Smooth muscle cell (in vitro differentiated cells): ENCODE measurements at regions not wholly inside any gene's neighbourhood (a gene's known extent, or its start where the extent isn't known, plus 50 kb on each side); places are given as distances from the start of the nearest gene placed in this dataset.

Experiments used
- DNase-seq: peaks from one replicate; lab custom pipeline; 2025; ENCODE audit not compliant: unreplicated experiment; lab: John Stamatoyannopoulos, UW
- H2AFZ ChIP-seq: fragments of 200-600 bp; sonication (generic); 2 replicates; pipeline ENCODE4 v1.6.0; 2016; ENCODE audit warnings: antibody characterized with exemption, low read depth, mild to moderate bottlenecking
- H3F3A ChIP-seq: fragments of 200-600 bp; sonication (generic); 2 replicates; pipeline ENCODE4 v1.6.0; 2017; ENCODE audit warnings: antibody characterized with exemption, low read depth
- H3K27ac ChIP-seq: fragments of 200-600 bp; sonication (generic); 2 replicates; pipeline ENCODE4 v1.5.1; 2016; ENCODE audit warnings: low read depth, mild to moderate bottlenecking
- H3K27me3 ChIP-seq: fragments of 200-600 bp; sonication (generic); 2 replicates; pipeline ENCODE4 v1.6.1; 2016; ENCODE audit warnings: low read depth, mild to moderate bottlenecking
- H3K36me3 ChIP-seq: fragments of 200-600 bp; sonication (generic); 2 replicates; pipeline ENCODE4 v1.5.1; 2016; ENCODE audit warnings: low read depth
- H3K4me1 ChIP-seq: fragments of 200-600 bp; sonication (generic); 2 replicates; pipeline ENCODE4 v1.5.1; 2016; ENCODE audit warnings: low read depth
- H3K4me2 ChIP-seq: fragments of 200-600 bp; sonication (generic); 2 replicates; pipeline ENCODE4 v1.6.0; 2016; ENCODE audit warnings: mild to moderate bottlenecking
- H3K4me3 ChIP-seq: fragments of 200-600 bp; sonication (generic); 2 replicates; pipeline ENCODE4 v1.5.1; 2016; ENCODE audit warnings: mild to moderate bottlenecking
- H3K79me2 ChIP-seq: fragments of 200-600 bp; sonication (generic); 2 replicates; pipeline ENCODE4 v1.6.0; 2016; ENCODE audit warnings: low read depth, mild to moderate bottlenecking
- H3K9ac ChIP-seq: fragments of 200-600 bp; sonication (generic); 2 replicates; pipeline ENCODE4 v1.6.0; 2016; ENCODE audit warnings: low read depth
- H3K9me3 ChIP-seq: fragments of 200-600 bp; sonication (generic); replicated peaks from 2 replicates; pipeline ENCODE4 v1.5.1; 2016; ENCODE audit warnings: low read depth
- H4K20me1 ChIP-seq: fragments of 200-600 bp; sonication (generic); 2 replicates; pipeline ENCODE4 v1.6.0; 2016; ENCODE audit warnings: low read depth
- WGBS: methylation state at CpG from one replicate; pipeline ENCODE4 v1.1.7; 2016; ENCODE audit warnings: low lambda C conversion rate; 5-methylcytosine and 5-hydroxymethylcytosine counted together
- TF ChIP-seq, protein P1 (sequence below): fragments of 200-600 bp; sonication (generic); IDR thresholded peaks from 2 replicates; pipeline ENCODE4 v1.5.1; 2017; ENCODE audit warnings: borderline replicate concordance, mild to moderate bottlenecking, antibody characterized with exemption; ENCODE audit not compliant: insufficient read depth, poor library complexity, severe bottlenecking

DNA sequence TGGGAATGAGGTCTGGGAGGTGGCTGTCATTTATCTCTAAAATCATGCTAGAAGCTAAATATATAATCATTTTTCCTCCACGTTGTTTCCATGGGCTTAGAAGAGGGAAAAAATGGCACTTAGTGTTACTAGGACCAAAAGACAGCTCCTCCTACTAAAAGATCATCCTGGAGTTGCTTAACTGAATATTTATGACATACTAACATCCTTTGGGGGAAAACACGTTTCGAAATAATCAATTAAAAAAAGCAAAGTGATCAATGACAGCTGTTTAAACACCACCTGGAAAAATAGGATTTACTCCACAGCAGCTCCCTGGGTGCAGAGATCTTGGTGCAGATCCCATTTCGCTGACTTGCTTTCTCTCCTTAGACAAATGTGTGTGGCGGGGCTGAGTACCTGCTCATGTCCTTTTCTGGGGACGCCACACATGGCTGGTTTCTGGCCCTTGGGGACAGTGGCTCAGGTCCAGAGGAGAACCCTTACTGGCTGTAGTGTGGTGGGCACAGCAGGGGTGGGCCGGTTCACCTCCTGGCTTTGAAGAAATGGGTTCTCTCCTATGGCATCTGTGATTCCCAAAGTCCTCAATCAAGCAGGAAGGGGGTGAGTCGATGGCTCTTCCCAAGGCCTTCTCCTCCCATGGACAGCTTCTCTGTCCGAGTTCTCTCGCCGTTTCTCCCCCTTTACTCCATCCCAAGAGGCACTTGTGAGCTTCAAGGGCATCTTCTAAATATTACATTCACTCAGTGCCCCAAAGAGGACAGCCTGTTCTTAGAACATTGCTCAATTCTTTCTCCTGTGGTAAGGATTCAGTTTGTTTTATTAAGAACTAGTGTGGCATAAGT is 156.4 kb upstream of the KLF14 start:
- peaks cover 52% of the 10 kb centered on the region for H3K79me2 ChIP-seq
- TF ChIP-seq, protein P1, sequence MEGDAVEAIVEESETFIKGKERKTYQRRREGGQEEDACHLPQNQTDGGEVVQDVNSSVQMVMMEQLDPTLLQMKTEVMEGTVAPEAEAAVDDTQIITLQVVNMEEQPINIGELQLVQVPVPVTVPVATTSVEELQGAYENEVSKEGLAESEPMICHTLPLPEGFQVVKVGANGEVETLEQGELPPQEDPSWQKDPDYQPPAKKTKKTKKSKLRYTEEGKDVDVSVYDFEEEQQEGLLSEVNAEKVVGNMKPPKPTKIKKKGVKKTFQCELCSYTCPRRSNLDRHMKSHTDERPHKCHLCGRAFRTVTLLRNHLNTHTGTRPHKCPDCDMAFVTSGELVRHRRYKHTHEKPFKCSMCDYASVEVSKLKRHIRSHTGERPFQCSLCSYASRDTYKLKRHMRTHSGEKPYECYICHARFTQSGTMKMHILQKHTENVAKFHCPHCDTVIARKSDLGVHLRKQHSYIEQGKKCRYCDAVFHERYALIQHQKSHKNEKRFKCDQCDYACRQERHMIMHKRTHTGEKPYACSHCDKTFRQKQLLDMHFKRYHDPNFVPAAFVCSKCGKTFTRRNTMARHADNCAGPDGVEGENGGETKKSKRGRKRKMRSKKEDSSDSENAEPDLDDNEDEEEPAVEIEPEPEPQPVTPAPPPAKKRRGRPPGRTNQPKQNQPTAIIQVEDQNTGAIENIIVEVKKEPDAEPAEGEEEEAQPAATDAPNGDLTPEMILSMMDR: no peak
- H3K9me3 ChIP-seq: no peaks in the 10 kb centered on the region
- no peaks in the 10 kb centered on the region for H3K36me3 ChIP-seq
- H3K27ac ChIP-seq: peak overlapping the region; percentile 93
- no peak overlapping the region for H3K9ac ChIP-seq
- WGBS: 91% methylated on average over 11 of the region's 11 CpGs
- H3K4me2 ChIP-seq: peak overlapping the region; percentile 50
- no peak for DNase-seq
- H3K27me3 ChIP-seq: no peaks in the 10 kb centered on the region
- peaks cover 11% of the 10 kb centered on the region for H4K20me1 ChIP-seq
- H3K4me3 ChIP-seq: no peak overlapping the region
- peaks cover 23% of the 10 kb centered on the region for H3K4me1 ChIP-seq
- no peak overlapping the region for H2AFZ ChIP-seq
- peaks cover 38% of the 10 kb centered on the region for H3F3A ChIP-seq

DNA sequence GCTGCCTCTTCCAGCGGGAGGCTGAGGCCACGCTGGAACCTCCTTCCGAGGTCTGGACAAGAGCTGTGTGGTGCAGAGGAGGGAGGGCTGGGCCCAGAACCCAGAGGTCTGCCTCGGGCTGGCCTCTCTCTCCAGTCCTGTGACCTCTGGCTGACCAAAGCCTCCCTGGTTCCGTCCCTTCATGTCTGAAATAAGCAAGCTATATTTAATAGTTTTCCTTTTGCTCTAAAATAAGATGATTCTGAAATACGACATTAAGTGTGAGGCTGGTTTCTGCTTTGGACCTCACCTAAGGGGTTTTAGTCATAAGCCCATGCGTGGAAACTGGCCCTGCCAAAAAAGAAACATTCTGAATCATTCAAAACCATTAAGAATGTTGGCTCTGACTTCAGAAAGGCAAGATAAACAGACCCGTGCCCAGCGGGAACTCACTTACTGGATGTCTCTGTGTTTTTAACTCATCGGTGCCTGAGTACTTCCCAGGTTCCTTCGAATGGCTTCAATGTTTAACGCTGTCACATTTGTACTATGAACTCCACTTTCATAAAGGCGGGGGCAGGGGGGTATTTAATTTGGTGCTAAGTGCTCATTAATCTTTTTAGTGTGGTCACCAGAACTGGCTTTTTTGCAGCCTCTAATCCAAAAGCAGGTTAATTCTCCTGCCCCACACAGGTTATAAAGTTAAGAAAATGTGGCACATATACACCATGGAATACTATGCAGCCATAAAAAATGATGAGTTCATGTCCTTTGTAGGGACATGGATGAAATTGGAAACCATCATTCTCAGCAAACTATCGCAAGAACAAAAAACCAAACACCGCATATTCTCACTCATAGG is 157.5 kb upstream of the KLF14 start:
- TF ChIP-seq, protein P1: no peak
- Histone ChIP-seq H3K9ac (peak overlapping the region; percentile 32), H3K4me2 (peak overlapping the region; percentile 70), H3F3A (peaks cover 36% of the 10 kb centered on the region), H4K20me1 (peaks cover 11% of the 10 kb centered on the region), H3K36me3 (no peaks in the 10 kb centered on the region), H3K79me2 (peaks cover 54% of the 10 kb centered on the region), H3K27ac (peak overlapping the region; percentile 93), H3K27me3 (no peaks in the 10 kb centered on the region), H3K4me1 (peaks cover 17% of the 10 kb centered on the region), H3K9me3 (no peaks in the 10 kb centered on the region), H2AFZ (no peak overlapping the region), H3K4me3 (no peak overlapping the region)
- no peak for DNase-seq
- 33% methylated on average over 14 of the region's 15 CpGs for WGBS

DNA sequence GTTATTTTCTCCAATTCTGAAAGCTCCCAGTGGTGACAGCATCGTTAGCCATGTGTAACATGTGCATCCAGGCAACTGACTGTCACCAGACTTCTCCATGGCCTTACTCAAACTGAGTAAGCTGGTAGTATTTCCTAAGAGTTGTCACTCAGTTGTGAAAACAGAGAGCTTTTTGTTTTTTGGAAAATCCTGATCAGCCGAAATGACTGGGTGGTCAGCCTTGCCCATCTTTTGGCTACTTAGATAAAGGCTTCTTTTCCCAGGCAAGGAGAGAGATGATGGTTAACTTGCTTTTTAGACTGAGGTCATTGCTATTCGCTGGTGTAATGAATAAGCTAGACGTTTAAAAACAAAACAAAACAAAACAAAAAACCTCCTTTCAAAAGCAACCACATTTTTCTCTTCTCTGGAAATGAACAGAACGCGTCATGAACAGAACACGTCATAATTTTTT is 159.5 kb upstream of the KLF14 start:
- TF ChIP-seq, protein P1: no peak
- Histone ChIP-seq H3K27me3 (no peaks in the 10 kb centered on the region), H3K9ac (peak overlapping the region; percentile 1), H3K4me3 (no peak overlapping the region), H4K20me1 (peaks cover 11% of the 10 kb centered on the region), H3K9me3 (no peaks in the 10 kb centered on the region), H3K36me3 (no peaks in the 10 kb centered on the region), H2AFZ (no peak overlapping the region), H3K4me1 (peaks cover 5% of the 10 kb centered on the region), H3K79me2 (peaks cover 65% of the 10 kb centered on the region), H3K4me2 (peak overlapping the region; percentile 6), H3F3A (peaks cover 23% of the 10 kb centered on the region), H3K27ac (peak overlapping the region; percentile 53)
- 54% methylated on average over 7 of the region's 7 CpGs for WGBS
- no peak for DNase-seq
